HCT116 (cell line): ENCODE measurements at regions not wholly inside any gene's neighbourhood (a gene's known extent, or its start where the extent isn't known, plus 50 kb on each side); places are given as distances from the start of the nearest gene placed in this dataset.

Source experiments
- ATAC-seq: fragments of 200-7000 bp; cut with Tn5 transposase; 2 replicates; pipeline ENCODE4 v1.9.1; 2020; ENCODE audit warnings: mild to moderate bottlenecking, moderate library complexity
- BruUV-seq: library from RNA; stranded (reverse); fragments of 400-500 nt; replicated peaks from 2 replicates; lab custom pipeline; 2021; lab: Mats Ljungman, UMichigan
- CTCF ChIA-PET: fragments of 300-600 bp; sonication (Branson Sonifier 250); formaldehyde crosslinking; loops from one replicate; lab custom pipeline; 2021; ENCODE audit warnings: antibody characterized with exemption; lab: Charles Lee
- POLR2A ChIA-PET: fragments of 300-600, 350-600 bp; sonication (Branson Sonifier 250); formaldehyde crosslinking; loops from one replicate; lab custom pipeline; 2021; ENCODE audit warnings: antibody characterized with exemption; lab: Charles Lee
- RAD21 ChIA-PET, 2 experiments: fragments of 300-600 bp; sonication (Branson Sonifier 250); formaldehyde crosslinking; loops; one replicate each; lab custom pipeline; 2023; ENCODE audit warnings: low total read pairs in 2 of 2; ENCODE audit not compliant: uncharacterized antibody in 2 of 2, unreplicated experiment in 2 of 2, low non-redundant PET in 1 of 2; lab: Charles Lee
- DNase-seq: peaks from one replicate; pipeline ENCODE4 v3.0.0-alpha.2; 2010; ENCODE audit warnings: low read depth, low spot score
- H2AFZ ChIP-seq: fragments of 200-600 bp; shearing (Covaris generic), sonication (generic); 2 replicates; pipeline ENCODE4 v1.6.1; 2017; ENCODE audit warnings: low read depth, mixed run types, mixed read lengths, antibody characterized with exemption, low read length; ENCODE audit not compliant: poor library complexity, severe bottlenecking
- H3K27ac ChIP-seq: 2 replicates; pipeline ENCODE4 v1.5.1; 2012; ENCODE audit warnings: low read depth, low read length
- H3K27me3 ChIP-seq: fragments of 200-600 bp; sonication (generic); 2 replicates; pipeline ENCODE4 v1.6.1; 2016; ENCODE audit warnings: mixed run types, low read length, mixed read lengths; ENCODE audit not compliant: insufficient read depth
- H3K36me3 ChIP-seq, 2 experiments: fragments of 200-500 bp in 1 of 2; fragments of 200-600 bp in 1 of 2; sonication (Bioruptor generic) in 1 of 2; sonication (generic) in 1 of 2; 2 replicates each; pipeline versions ENCODE4 v1.5.1 to v1.6.1; 2014 to 2016; ENCODE audit warnings: low read length in 2 of 2, inconsistent platforms in 1 of 2, mixed read lengths in 1 of 2, mixed run types in 1 of 2; ENCODE audit not compliant: insufficient read depth in 2 of 2, control insufficient read depth in 1 of 2
- H3K4me1 ChIP-seq, 2 experiments: fragments of 200-600 bp in 1 of 2; sonication (generic) in 1 of 2; 2 replicates each; pipeline versions ENCODE4 v1.5.1 to v1.6.1; 2012 to 2017; ENCODE audit warnings: low read length in 2 of 2, inconsistent platforms in 1 of 2, mild to moderate bottlenecking in 1 of 2, mixed read lengths in 1 of 2, mixed run types in 1 of 2, moderate library complexity in 1 of 2; ENCODE audit not compliant: insufficient read depth in 2 of 2, control insufficient read depth in 1 of 2
- H3K4me2 ChIP-seq: fragments of 200-600 bp; sonication (generic); 2 replicates; pipeline ENCODE4 v1.6.1; 2017; ENCODE audit warnings: mixed run types, low read length, mixed read lengths
- H3K4me3 ChIP-seq, 2 experiments: fragments of 200-600 bp in 1 of 2; sonication (generic) in 1 of 2; replicated peaks in 1 of 2; 2 replicates each; pipeline ENCODE4 v1.5.1; 2011 to 2016; ENCODE audit warnings: low read length in 2 of 2, control low read depth in 1 of 2, low read depth in 1 of 2, mild to moderate bottlenecking in 1 of 2, mixed read lengths in 1 of 2, mixed run types in 1 of 2
- H3K79me2 ChIP-seq: fragments of 200-600 bp; sonication (generic); 2 replicates; pipeline ENCODE4 v1.6.1; 2017; ENCODE audit warnings: mild to moderate bottlenecking, mixed run types, low read length, moderate library complexity, mixed read lengths; ENCODE audit not compliant: insufficient read depth
- H3K9ac ChIP-seq: fragments of 200-600 bp; sonication (generic); 2 replicates; pipeline ENCODE4 v1.6.1; 2016; ENCODE audit warnings: low read length, mixed read lengths
- H3K9me2 ChIP-seq: fragments of 200-600 bp; sonication (generic), shearing (Covaris generic); 2 replicates; pipeline ENCODE4 v1.6.1; 2017; ENCODE audit warnings: mixed run types, mild to moderate bottlenecking, moderate library complexity; ENCODE audit not compliant: insufficient read depth
- H3K9me3 ChIP-seq, 2 experiments: fragments of 200-500 bp in 1 of 2; fragments of 200-600 bp in 1 of 2; sonication (Bioruptor generic) in 1 of 2; sonication (generic) in 1 of 2; 2 replicates each; pipeline ENCODE4 v1.6.1; 2014 to 2017; ENCODE audit warnings: low read length in 2 of 2, mixed read lengths in 2 of 2, inconsistent platforms in 1 of 2, low read depth in 1 of 2, mild to moderate bottlenecking in 1 of 2, mixed run types in 1 of 2, moderate library complexity in 1 of 2; ENCODE audit not compliant: control insufficient read depth in 1 of 2, insufficient read depth in 1 of 2
- H4K20me1 ChIP-seq: fragments of 200-600 bp; sonication (generic), shearing (Covaris generic); 2 replicates; pipeline ENCODE4 v1.6.1; 2017; ENCODE audit warnings: mixed run types, mild to moderate bottlenecking, moderate library complexity; ENCODE audit not compliant: insufficient read depth
- CTCF ChIP-seq, 3 experiments: fragments of 200-600 bp in 1 of 3; sonication (generic) in 1 of 3; IDR thresholded peaks in 2 of 3; conservative IDR thresholded peaks in 1 of 3; 2 replicates each; pipeline ENCODE4 v1.5.1; 2012 to 2017; ENCODE audit warnings: low read depth in 2 of 3, low read length in 2 of 3, antibody characterized with exemption in 1 of 3, borderline replicate concordance in 1 of 3, control low read depth in 1 of 3, mild to moderate bottlenecking in 1 of 3, mixed read lengths in 1 of 3, mixed run types in 1 of 3, moderate library complexity in 1 of 3; ENCODE audit not compliant: insufficient read depth in 1 of 3
- EGR1 ChIP-seq: IDR thresholded peaks from 2 replicates; pipeline ENCODE4 v1.6.1; 2012; ENCODE audit warnings: low read depth
- FOSL1 ChIP-seq: IDR thresholded peaks from 2 replicates; pipeline ENCODE4 v1.6.1; 2012; ENCODE audit warnings: low read depth
- JUND ChIP-seq: IDR thresholded peaks from 2 replicates; pipeline ENCODE4 v1.6.1; 2012
- POLR2A ChIP-seq: IDR thresholded peaks from 2 replicates; pipeline ENCODE4 v1.7.0; 2011; ENCODE audit warnings: borderline replicate concordance; ENCODE audit not compliant: insufficient read depth, insufficient read length; ENCODE audit errors: extremely low read depth
- REST ChIP-seq: IDR thresholded peaks from 2 replicates; pipeline ENCODE4 v1.6.1; 2012; ENCODE audit warnings: low read depth
- SP1 ChIP-seq: IDR thresholded peaks from 2 replicates; pipeline ENCODE4 v1.6.1; 2012; ENCODE audit warnings: low read depth
- SRF ChIP-seq: IDR thresholded peaks from 2 replicates; pipeline ENCODE4 v1.6.1; 2012; ENCODE audit warnings: low read depth
- ZFX ChIP-seq: fragments of 450-650 bp; IDR thresholded peaks from 2 replicates; pipeline ENCODE4 v1.6.1; 2017
- intact Hi-C: fragments of 100-400 bp; cut with micrococcal nuclease; formaldehyde crosslinking; loops from 2 replicates; pipeline ENCODE4 v1.10.0; 2022

- peak overlapping the region; percentile 12; the same call in 1 of the 2 replicates for H3K9ac ChIP-seq
- H3K4me2 ChIP-seq: peak overlapping the region; percentile 72
- BruUV-seq: no TSS peak
- no peak overlapping the region for H3K27ac ChIP-seq
- TF ChIP-seq SRF (no peak), CTCF (IDR thresholded peaks at IDR 0.05 in 2 of 3, conservative IDR thresholded peaks at IDR 0.05 in 1 of 3; ENCODE audit: borderline replicate concordance in 1 of 3, insufficient read depth in 1 of 3, low read depth in 2 of 3, low read length in 2 of 3) (peak in 1 of 3 experiments; percentile 20; a peak in 1 of 6 replicates), ZFX (peak; percentile 16; the same call in 1 of the 2 replicates)
- ChIA-PET CTCF (interaction anchor here (1.0 to 1.6 kb wide), 2 partner anchors 17 kb away, joined by 3 to 9 read pairs; no protein-coding TSS in a partner anchor), POLR2A (no interaction called here), RAD21 (no interaction called here)
- H3K79me2 ChIP-seq: no peaks in the 10 kb centered on the region
- no peaks in the 10 kb centered on the region for H3K27me3 ChIP-seq
- intact Hi-C loops: no loop called here
- H4K20me1 ChIP-seq: no peaks in the 10 kb centered on the region
- no peaks in the 10 kb centered on the region for H3K9me3 ChIP-seq
- ATAC-seq: peak; percentile 94
- H2AFZ ChIP-seq: peak overlapping the region; percentile 67
- H3K36me3 ChIP-seq: no peaks in the 10 kb centered on the region
- H3K9me2 ChIP-seq: no peaks in the 10 kb centered on the region
- DNase-seq: peak; percentile 10
- peak overlapping the region in 1 of 2 experiments; percentile 9; a peak in 2 of 4 replicates for H3K4me3 ChIP-seq
- peaks cover 11 to 17% of the 10 kb centered on the region in 2 experiments for H3K4me1 ChIP-seq
Observed at GRCh38 chrX:109839694-109840567, 106.9 kb upstream of the ACSL4 start.

- peak; percentile 21 for DNase-seq
- Histone ChIP-seq H3K4me2 (peak overlapping the region; percentile 72), H2AFZ (peak overlapping the region; percentile 82), H3K27ac (no peak overlapping the region), H3K27me3 (no peaks in the 10 kb centered on the region), H3K9ac (peak overlapping the region; percentile 12; the same call in 1 of the 2 replicates), H3K36me3 (no peaks in the 10 kb centered on the region), H3K79me2 (no peaks in the 10 kb centered on the region), H3K4me3 (peak overlapping the region in 1 of 2 experiments; percentile 9; a peak in 2 of 4 replicates), H3K9me2 (no peaks in the 10 kb centered on the region), H4K20me1 (no peaks in the 10 kb centered on the region), H3K9me3 (no peaks in the 10 kb centered on the region), H3K4me1 (peaks cover 11 to 17% of the 10 kb centered on the region in 2 experiments)
- no TSS peak for BruUV-seq
- intact Hi-C loops: no loop called here
- peak; percentile 80 for ATAC-seq
- no peak for TF ChIP-seq POLR2A
- peak; percentile 39; the same call in 1 of the 2 replicates for TF ChIP-seq SP1
- no peak for TF ChIP-seq REST
- TF ChIP-seq FOSL1: peak; percentile 47; the same call in 1 of the 2 replicates
- peak; percentile 39; the same call in 1 of the 2 replicates for TF ChIP-seq JUND
- TF ChIP-seq EGR1: 0 out of 2 replicates have a peak, but pooled peaks have one; percentile 37
- no peak for TF ChIP-seq CTCF (IDR thresholded peaks at IDR 0.05 in 2 of 3, conservative IDR thresholded peaks at IDR 0.05 in 1 of 3; ENCODE audit: borderline replicate concordance in 1 of 3, insufficient read depth in 1 of 3, low read depth in 2 of 3, low read length in 2 of 3)
- ChIA-PET POLR2A (no interaction called here), CTCF (interaction anchor here (1.6 kb wide), 1 partner anchor 16 kb away, joined by 9 read pairs; no protein-coding TSS in a partner anchor), RAD21 (no interaction called here)
Observed at GRCh38 chrX:109840585-109840984, 107.5 kb upstream of the ACSL4 start.
